GM18907 (cell line): ENCODE measurements at regions not wholly inside any gene's neighbourhood (a gene's known extent, or its start where the extent isn't known, plus 50 kb on each side); places are given as distances from the start of the nearest gene placed in this dataset.
"Not testable (repeated sequence)": the region's sequence is repeated elsewhere in the genome, so short reads cannot be mapped to it uniquely, and the experiment has no call there.

Experiments
- ATAC-seq: cut with Tn5 transposase; IDR thresholded peaks from one replicate; pipeline ENCODE4 v1.9.1; 2021; ENCODE audit warnings: mild to moderate bottlenecking, moderate library complexity; ENCODE audit not compliant: unreplicated experiment

DNA sequence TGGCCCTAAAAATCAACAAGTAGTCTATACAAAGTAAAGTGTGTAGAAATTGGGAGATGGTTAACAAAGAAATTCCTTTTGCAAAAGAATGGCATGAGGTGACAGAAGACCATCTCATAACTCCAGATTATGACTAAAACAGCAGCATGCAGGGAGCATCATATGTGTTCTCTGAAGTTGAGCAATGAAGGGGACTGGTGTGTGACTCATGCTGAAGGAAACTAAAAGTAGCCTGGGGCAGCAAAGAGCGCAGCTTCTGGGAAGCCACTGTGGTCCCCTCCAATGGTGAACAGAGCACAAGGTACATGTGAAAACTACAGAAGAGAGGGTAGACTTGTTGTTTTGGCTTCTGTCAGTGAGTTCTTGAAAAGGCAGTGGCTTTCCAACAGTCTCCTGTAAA lies 133.4 kb downstream of the MACC1 start:
- ATAC-seq, result no peak

DNA sequence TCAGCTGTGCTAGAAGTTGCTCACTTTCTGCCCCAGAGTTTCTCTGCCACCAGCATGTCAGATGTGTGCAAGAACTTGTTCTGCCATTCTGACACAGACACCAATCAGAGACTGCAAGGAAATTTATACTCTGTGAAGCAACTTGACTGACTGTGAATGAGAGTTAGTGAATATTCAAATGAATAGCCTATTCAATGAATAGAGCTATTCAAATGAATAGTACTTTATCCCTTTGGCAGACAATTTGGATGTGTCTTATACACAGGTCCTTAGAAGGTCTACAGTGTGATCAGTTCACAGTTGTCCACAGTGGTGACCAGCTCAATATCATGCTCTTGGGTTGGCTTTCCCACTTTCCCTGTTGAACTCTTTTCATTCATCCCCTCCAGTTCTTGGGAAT lies 138.1 kb downstream of the MACC1 start:
- ATAC-seq, result no peak

DNA sequence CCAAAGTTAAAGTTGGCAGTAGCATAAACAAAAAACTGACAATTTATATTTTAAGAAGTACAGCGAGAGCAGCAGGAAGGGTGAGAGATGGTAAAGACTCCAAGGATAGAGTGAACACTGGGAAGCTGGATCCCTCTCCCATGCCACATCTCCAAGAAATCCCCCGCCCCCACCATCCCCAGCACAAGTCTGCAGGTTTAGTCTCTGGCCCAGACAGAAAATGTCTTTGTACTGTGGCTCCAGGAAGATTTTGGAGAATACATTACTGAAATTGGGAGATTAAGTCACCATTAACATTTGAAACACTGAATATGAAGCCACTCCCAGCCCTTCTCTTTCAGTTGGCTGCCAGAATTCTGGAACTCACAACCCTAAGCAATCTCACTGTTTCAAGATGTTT lies 140.3 kb downstream of the MACC1 start:
- ATAC-seq, result no peak

DNA sequence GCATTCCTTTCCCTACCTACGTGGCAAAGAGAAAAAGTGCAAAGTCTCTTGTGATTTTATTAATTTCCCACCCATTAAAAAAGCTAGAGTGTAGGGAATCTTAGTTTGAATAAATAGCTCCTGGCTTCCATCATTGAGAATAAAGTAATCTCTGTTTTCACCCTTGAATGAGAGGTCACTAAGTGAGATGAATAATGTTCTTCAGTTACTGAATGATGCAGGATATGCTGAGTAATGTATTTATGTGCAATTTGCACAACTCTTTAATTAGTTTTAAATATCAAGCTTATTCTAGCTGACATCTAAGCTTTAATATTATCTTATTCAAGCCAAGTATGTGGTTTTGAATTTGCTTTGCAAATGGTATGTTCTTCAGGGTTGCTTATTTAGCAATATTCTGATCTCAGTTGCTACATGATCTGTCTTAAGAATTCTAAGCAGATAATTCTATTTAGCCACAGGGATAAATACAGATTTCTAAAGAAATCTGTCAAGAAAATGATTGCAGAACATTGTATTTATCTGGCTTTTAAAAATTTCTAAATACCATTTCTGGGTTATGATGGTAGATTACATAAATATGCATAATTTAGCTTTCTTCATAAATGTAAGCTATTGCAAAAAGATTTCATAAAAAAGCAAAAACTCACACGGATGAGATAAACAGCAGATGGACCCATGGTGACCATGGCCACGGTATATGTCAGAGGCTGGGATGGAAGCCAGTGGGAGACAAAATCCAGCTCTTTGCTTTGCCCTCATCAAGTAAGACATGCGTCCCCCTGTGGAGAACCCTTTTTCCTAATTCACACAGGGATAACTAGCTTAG lies 141.0 kb downstream of the MACC1 start:
- ATAC-seq, result no peak

DNA sequence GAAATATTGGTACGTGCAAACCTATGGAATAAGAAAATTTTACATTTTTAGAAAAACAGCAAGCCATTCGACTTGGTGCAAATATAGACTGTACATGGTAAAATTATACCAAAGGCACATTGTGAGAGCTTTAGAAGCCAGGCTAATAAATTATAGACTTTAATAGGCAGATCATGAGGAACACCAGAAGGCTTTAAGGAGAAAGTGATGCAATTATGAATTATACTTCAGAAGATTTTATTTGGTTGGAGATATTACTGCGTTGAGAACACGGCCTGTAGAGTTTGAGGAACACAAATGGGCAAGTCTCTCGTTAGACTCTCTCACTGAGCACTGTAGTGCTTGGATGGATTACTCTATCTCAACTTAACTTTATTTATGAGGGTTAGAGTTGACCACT lies 141.7 kb downstream of the MACC1 start:
- no peak for ATAC-seq

DNA sequence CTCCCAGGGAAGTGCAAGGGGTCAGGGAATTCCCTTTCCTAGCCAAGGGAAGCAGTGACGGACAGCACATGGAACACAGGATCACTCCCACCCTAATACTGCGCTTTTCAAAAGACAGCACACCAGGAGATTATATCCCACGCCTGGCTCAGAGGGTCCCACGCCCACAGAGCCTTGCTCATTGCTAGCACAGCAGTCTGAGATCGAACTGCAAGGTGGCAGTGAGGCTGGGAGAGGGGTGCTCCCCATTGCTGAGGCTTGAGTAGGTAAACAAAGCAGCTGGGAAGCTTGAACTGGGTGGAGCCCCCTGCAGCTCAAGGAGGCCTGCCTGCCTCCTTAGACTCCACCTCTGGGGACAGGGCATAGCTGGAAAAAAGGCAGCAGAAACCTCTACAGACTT lies 149.2 kb downstream of the MACC1 start:
- not testable (repeated sequence) for ATAC-seq

DNA sequence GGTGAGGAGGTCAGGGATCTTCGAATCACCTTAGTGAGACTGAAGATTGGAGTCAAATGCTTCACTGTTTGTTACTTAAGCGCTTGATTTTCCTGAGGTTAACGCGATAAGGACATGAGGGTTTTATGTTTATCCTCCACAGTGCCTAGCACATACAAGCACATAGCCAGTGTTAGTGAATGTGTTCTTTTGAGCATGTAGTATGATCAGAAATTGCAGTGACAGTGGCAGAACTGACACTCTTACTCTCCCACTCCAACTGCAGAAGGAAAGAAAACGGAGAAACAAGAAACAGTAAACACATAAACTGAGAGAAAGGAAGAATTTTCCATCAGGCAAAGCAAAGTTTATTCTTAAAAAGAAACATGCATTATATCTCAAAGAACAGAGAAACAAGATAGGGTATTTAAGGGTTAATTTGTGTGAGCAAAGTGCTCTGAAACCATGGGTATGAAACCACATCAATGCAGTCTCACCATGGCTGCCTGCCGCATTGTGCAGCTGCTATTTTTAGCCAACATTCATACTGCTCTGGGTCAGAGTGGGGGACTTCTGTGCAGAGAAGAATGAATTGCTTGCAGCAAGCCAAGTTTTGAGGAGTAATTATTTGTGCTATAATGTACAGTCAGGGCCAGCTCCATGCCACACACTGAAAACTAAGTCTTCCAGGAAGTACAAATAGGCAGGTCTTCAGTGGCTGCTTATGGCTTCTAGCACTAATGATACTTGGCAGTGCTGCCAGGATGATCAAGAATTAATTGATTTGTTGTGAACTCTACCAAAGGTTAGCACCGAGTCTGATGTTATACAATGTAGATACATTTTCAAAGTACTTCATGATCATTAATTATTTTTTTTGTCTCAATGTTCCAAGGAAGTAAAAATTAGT lies 152.0 kb downstream of the MACC1 start:
- peak; percentile 100 for ATAC-seq

DNA sequence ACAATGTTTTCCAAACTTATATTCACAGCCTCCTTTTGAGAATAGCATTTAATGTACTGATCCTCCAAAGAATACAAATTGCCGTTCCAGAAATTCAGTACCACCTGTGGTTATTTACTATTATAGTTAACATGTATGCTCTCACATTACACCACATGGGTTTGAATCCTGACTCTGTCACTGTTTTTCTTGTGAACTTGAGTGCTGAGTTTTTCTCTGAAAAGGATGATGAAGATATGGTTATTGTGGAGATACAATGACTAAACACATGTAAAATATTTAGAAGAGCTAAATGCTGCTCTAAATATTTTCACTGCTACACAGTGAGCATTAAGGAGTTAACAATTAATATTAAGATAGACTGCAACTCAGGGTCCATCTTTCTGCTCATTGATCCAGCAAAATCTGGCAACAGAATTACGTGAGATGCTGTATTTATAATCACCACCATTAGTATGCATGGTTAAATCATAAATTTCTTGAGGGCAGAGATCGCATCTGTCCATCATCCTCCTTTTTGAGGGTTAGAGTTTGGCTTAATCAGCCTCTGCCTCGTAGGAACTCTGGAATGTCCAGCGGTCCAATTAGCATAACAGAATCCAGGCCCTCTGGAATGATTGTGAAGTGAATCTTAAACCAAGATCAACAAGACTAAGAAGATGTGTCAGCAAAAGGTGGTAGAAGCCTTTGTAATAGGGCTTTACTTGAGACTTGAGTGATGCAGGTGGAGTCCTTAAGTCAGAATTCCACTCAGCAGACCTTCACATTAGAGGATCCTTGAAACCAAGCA lies 152.8 kb downstream of the MACC1 start:
- ATAC-seq, result no peak

DNA sequence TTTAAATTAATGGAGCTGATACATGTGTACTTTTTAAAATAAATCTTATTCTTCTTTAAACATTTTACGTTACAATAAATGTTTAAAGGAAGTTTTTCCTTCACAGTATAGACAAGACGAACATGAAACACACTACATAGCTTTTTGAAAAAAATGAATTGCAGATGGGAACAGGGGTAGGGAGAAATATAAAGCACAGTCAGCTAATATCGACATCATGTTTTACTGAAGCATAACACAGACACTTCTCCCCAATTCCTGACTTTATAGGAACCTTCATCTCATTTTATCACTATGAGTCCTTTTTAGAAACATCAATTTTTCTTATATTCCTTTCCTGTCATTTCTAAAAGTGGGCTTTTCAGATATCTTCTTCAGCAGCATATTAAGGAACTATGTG lies 153.5 kb downstream of the MACC1 start:
- ATAC-seq, result no peak

DNA sequence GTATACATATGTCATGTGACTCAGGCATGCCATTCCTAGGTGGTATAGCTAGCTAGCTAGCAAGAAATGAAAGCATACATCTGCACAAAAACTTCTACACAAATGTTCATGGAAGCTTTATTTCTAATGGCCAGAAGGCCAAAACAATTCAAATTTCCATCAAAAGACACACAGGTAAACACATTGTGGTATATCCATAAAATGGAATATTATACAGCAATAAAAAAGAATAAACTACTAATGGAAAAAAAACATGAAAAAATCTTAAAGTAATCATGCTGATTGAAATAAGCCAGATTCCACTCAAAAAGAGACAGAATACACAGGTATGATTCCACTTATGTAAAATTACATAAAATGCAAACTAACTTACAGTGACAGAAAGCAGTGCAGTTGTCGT lies 154.3 kb downstream of the MACC1 start:
- no peak for ATAC-seq

DNA sequence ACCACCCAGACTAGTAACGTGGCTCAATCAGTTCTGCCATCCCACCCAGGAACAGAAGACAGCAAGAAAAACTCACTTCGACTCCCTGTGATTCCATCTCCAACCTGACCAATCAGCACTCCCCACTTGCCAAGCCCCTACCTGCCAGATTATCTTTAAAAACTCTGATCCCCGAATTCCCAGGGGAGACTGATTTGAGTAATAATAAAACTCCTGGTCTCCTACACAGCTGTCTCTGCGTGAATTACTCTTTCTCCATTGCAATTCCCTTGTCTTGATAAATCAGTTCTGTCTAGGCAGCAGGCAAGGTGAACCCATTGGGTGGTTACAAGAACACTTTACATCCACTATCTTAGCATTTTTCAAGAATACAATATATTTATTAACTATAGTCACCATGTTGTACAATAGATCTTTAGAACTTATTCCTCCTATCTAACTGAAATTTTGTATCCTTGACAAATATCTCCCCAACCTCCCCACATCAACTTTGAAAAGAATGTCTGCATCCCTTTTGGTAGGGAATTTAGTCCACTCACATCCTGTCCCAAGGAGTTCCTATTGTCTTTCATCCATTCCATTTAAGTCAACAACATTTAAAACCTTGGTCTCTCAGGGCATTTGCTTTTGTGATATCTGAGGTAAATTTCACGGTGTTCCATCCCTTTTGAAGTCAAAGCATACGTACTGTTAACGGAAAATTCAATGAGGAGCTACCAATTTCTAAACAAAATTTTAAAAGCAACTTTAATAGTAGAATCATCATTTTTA lies 163.7 kb downstream of the MACC1 start:
- no peak for ATAC-seq

DNA sequence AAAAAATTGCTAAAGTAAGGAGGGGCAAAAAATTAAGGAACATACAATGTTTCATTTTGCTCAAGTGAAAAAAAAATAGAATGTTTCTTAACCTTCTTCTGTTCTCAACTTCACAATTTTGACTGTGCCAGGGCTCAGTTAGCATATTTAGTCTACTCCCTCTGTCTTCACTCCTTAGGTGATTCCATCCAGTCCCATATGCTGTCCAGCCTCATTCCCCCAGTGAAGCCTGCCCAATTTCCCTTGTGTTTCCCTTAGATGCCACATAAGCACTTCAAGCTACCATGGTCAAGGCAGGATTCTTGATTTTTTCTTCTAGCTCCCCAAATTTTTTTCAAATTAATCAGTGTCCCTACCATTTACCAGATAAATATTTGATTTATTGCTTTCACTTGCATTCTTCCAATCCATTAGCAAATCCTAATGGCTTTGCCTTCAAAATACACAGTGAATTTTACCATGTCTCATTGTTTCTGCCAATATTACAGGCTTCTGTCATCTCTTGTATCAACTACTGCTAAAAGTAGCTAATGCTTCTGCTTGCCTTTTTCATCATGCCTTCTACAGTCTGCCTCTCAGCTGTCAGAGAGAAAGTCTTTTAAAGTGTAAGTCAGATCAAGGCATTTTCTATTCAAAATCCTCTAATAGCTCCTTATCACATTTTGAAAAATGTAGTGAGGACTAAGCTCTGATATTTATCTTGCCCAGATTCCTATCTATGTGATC lies 166.8 kb downstream of the MACC1 start:
- ATAC-seq, result no peak

DNA sequence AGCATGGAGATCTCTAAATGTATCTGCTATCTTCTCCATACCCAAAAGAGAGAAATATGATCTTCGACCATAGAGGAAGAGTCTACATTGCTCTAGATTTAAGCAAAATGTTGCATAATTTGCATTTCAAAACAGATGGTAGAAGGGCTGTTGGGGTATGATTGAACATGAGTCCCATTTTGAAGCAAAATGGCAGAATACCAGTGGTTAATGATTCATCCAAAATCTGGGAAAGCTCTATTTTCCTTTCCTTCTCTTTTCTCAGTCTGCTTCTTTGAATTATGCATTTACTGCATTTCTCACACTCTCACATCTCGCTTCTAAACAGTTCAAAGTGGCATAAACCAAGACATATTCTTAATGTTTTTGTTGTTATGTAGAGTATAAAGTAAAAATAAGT lies 178.5 kb downstream of the MACC1 start:
- no peak for ATAC-seq

DNA sequence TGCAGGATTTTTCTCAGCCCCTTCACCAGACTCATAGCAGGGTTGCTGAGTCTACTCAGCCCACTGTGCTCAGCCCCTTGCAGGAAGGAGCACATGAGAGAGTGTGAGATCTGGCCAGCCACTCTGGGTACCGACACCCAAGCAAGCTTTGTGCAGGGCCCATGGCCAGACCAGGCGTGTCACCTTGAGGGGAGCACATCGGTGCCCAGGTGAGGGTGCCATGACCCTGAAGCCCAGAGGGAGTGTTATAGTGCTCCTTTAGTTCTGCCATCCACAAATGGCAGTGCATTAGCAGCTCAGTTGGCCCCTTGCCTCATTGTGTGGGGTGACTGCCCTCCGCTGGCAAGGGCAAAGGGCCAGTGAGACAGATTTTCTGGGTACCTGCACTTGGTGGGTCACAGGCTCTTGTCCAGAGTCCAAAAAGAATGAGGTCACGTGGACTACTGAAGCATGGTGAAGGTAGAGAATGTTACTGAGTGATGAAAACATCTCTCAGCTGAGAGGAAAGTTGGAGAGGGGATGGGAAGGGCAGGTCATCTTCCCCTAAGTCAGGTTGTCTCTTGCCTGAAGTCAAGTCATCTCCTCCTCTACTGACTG lies 181.8 kb downstream of the MACC1 start:
- no peak for ATAC-seq

DNA sequence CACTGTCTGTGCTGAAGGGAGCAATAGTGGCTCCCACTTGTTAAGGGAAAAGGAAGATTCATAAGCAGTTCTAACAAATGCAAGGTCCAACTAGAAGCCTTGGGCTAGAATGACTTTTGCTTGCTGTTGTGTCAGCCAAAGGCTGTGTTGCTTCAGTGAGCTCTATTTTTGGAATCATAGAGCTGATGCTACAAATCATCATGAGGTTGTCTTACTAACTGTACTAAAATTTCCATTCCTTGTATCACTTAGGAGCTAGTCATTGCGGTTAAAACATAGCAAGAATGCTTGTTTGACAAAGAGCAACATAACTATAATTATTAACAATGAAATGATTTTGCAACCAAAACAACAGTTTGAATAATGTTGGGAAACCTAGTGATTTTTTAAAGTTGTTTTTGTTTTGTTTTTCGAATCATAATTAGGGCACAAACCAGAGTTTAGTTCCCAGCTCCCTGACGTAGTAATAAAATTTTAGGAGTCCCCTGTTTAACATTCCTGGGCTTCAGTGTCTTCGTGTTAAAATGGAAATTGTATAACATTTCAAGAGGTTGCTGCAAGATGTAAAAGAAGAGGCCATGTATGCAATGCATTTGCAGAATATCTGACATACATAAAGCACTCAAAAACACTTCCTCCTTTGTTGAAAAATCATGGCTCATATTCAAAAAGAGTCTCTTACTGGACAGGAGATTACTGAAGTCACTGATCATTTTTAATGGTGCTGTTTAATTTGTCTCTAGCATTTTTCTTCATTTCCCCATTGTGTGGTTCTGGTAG lies 183.4 kb downstream of the MACC1 start:
- no peak for ATAC-seq

DNA sequence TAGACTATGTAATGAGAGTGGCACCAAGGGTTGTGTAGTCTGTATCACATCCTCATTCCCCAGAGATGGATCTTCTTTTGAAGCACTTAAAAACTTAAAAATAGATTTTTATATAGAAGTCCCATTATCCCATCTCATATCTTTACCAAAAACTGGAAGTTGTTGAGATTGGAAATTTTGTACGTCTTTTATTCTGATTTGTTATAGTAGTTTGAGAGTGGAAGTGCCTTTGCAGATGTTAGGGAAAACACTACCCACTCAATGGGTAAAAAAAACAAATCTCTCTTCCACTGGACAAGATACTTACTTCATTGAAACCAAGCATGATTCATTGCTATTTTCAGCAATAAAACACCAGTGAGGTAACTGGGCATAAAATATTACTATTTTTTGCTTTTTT lies 184.4 kb downstream of the MACC1 start:
- no peak for ATAC-seq

DNA sequence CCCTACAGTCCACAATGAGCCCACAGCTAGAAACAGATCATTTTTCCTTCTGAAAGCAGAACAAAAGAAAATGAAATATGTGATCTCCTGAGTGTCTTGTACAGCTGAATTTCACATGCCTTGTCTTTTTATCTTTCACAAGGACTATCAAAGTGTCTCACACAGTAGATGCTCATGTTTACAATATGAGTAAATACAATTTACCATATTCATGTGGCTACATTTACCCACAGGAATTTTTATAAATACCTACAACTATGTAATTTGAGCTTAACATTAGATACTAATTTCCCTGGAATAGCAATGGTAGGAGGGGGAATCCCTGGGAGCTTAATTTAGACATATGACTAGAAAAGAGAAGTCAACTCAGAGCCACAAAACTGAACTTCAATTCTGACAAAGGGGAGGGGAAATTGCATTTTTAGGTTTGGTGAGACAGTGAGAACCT lies 186.2 kb downstream of the MACC1 start:
- peak; percentile 52 for ATAC-seq

DNA sequence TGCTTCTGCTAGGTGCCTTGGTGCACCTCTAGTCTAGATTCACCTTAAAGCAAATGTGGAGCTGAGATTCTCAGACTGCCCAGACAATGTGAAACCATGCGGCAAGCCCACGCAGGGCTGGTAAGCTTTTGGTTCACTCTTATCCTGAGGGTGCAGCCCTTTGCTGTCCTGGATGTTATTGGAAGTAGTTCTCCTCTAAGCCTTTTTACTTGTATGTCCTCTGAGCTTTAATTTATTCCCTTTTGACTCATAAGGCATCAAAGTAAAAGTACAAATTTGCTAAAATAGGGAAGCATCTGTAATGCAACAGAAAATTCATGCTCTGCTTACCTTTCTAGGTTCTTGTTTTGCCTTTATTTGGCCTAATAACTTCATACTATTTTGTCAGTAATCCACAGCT lies 186.8 kb downstream of the MACC1 start:
- peak; percentile 87 for ATAC-seq

DNA sequence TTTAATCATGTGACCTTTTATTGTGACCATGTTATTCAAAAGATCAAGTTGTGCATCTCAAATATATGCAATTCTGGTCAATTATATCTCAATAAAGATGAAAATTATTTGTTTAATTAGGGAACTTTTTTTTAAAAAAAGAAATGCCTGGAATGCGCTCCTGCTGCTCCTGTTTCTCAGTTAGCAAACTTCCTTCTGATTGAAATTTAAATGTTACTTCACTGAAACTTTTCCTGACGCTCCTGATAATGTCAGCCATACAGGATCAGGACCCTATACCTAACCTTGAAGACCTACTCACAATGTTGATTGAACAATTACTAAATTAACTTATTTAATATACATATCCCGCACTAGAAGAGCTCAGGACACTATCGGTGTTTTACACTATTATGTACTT lies 190.4 kb downstream of the MACC1 start:
- ATAC-seq, result no peak
